ENCODE measurements at regions not wholly inside any gene's neighbourhood (a gene's known extent, or its start where the extent isn't known, plus 50 kb on each side); places are given as distances from the start of the nearest gene placed in this dataset.
A peak's percentile ranks its signal among the peaks of the same experiment; 100 is the strongest.

DNA sequence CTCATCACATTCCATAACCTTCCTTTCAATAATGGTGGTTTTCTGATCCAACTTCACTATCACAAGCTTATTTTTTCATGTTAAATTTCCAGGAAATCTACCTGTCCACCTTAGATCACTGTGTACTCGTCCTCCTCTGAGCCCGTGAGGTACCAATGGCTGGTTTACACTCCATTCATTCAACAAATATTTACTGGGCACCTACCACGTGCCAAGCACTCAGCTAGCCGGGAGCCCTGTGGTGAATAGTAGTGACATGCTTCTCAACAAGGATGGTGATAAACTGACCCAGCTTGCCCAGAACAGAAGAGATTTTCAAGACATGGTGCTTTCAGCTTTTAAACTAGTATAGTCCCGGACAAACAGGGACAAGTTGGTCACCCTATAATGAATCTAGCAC, 98.2 kb downstream of the FAM204A start:
- TF ChIP-seq, protein P1, sequence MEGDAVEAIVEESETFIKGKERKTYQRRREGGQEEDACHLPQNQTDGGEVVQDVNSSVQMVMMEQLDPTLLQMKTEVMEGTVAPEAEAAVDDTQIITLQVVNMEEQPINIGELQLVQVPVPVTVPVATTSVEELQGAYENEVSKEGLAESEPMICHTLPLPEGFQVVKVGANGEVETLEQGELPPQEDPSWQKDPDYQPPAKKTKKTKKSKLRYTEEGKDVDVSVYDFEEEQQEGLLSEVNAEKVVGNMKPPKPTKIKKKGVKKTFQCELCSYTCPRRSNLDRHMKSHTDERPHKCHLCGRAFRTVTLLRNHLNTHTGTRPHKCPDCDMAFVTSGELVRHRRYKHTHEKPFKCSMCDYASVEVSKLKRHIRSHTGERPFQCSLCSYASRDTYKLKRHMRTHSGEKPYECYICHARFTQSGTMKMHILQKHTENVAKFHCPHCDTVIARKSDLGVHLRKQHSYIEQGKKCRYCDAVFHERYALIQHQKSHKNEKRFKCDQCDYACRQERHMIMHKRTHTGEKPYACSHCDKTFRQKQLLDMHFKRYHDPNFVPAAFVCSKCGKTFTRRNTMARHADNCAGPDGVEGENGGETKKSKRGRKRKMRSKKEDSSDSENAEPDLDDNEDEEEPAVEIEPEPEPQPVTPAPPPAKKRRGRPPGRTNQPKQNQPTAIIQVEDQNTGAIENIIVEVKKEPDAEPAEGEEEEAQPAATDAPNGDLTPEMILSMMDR (IDR thresholded peaks at IDR 0.05) = no peak
- TF ChIP-seq POLR2A (IDR thresholded peaks at IDR 0.05) (no peak), POLR2AphosphoS5 (IDR thresholded peaks at IDR 0.05) (peak; percentile 68)

All from prostate gland (tissue), 2 donors.